Kidney epithelial cell (primary cell): ENCODE measurements at regions not wholly inside any gene's neighbourhood (a gene's known extent, or its start where the extent isn't known, plus 50 kb on each side); places are given as distances from the start of the nearest gene placed in this dataset.
"Not testable (repeated sequence)": the region's sequence is repeated elsewhere in the genome, so short reads cannot be mapped to it uniquely, and the experiment has no call there.

ENCODE experiments used
- DNase-seq: peaks from one replicate; pipeline ENCODE4 v3.0.0-alpha.2; 2010; ENCODE audit warnings: low read depth
- H3K27me3 ChIP-seq: 2 replicates; pipeline ENCODE4 v1.6.0; 2011; ENCODE audit warnings: low read length; ENCODE audit not compliant: control insufficient read depth, insufficient read depth
- H3K36me3 ChIP-seq: 2 replicates; pipeline ENCODE4 v1.5.1; 2011; ENCODE audit warnings: low read length; ENCODE audit not compliant: control insufficient read depth, insufficient read depth
- H3K4me3 ChIP-seq: 2 replicates; pipeline ENCODE4 v1.5.1; 2011; ENCODE audit warnings: low read depth, mild to moderate bottlenecking, control low read depth, low read length
- TF ChIP-seq, protein P1 (sequence below): IDR thresholded peaks from 2 replicates; pipeline ENCODE4 v1.5.1; 2011; ENCODE audit warnings: mild to moderate bottlenecking, moderate library complexity, low read length, control low read depth, inconsistent platforms; ENCODE audit not compliant: insufficient read depth, poor library complexity, severe bottlenecking

DNA sequence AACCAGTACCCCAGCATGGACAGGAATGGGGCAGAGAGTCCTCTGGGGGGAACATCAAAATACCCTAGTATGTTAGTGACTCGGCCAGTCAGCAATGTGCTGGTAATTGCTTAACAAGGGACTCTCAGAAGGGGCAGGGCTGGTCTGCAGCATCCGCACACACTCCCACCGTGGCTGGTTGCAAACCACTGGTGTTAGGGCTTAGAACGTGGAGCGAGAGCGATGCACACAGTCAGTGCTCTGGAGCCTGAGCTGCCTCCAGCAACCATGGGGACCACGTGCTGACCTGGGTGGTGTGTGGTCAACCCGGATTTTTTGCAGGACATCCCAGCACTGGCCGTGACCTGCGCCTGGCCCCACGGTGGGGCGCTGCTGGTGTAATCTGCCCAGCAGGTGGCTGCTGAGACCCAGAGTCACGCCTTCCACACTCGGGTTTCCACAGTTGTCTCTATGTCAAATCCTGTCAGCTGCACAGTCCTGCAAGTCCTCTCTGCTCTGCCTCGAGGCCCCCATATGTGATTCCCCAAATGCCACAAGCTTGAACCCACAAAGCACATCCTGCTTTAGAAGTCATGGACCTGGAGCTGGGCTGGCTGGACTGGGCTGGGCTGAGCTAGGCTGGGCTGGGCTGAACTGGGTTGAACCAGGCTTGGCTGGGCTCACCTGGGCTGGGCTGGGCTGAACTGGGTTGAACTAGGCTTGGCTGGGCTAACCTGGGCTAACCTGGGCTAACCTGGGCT is 50.6 kb upstream of the GPC1 start:
- TF ChIP-seq, protein P1, sequence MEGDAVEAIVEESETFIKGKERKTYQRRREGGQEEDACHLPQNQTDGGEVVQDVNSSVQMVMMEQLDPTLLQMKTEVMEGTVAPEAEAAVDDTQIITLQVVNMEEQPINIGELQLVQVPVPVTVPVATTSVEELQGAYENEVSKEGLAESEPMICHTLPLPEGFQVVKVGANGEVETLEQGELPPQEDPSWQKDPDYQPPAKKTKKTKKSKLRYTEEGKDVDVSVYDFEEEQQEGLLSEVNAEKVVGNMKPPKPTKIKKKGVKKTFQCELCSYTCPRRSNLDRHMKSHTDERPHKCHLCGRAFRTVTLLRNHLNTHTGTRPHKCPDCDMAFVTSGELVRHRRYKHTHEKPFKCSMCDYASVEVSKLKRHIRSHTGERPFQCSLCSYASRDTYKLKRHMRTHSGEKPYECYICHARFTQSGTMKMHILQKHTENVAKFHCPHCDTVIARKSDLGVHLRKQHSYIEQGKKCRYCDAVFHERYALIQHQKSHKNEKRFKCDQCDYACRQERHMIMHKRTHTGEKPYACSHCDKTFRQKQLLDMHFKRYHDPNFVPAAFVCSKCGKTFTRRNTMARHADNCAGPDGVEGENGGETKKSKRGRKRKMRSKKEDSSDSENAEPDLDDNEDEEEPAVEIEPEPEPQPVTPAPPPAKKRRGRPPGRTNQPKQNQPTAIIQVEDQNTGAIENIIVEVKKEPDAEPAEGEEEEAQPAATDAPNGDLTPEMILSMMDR, result no peak
- Histone ChIP-seq H3K4me3 (no peak overlapping the region), H3K27me3 (peaks cover 2% of the 10 kb centered on the region), H3K36me3 (no peaks in the 10 kb centered on the region)
- no peak for DNase-seq

DNA sequence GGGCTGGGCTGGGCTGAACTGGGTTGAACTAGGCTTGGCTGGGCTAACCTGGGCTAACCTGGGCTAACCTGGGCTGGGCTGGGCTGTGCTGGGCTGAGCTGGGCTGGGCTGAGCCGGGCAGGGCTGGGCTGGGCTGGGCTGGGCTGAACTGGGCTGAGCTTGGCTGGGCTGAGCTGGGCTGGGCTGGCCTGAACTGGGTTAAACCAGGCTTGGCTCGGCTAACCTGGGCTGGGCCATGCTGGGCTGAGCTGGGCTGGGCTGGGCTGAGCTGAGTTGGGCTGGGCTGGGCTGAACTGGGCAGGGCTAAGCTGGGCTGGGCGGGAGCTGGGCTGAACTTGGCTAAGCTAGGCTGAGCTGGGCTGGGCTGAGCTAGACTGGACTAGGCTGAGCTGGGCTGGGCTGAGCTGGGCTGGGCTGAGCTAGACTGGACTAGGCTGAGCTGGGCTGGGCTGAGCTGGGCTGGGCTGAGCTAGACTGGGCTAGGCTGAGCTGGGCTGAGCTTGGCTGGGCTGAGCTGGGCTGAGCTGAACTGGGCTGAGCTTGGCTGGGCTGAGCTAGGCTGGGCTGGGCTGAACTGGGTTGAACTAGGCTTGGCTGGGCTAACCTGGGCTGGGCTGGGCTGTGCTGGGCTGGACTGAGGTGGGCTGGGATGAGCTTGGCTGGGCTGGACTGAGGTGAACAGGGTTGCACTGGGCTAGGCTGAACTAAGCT is 49.9 kb upstream of the GPC1 start:
- not testable (repeated sequence) for DNase-seq, H3K4me3 ChIP-seq, H3K27me3 ChIP-seq, H3K36me3 ChIP-seq
